DND-41 (cell line): ENCODE measurements at regions not wholly inside any gene's neighbourhood (a gene's known extent, or its start where the extent isn't known, plus 50 kb on each side); places are given as distances from the start of the nearest gene placed in this dataset.

Source experiments
- EZH2 ChIP-seq: IDR thresholded peaks from 3 replicates; pipeline ENCODE4 v1.6.1; 2012; ENCODE audit warnings: borderline replicate concordance, low read depth, mild to moderate bottlenecking, moderate library complexity, low read length, inconsistent platforms; ENCODE audit not compliant: severe bottlenecking
- TF ChIP-seq, protein P1 (sequence below): IDR thresholded peaks from 2 replicates; pipeline ENCODE4 v1.5.1; 2012; ENCODE audit warnings: borderline replicate concordance, low read length, moderate library complexity, mild to moderate bottlenecking; ENCODE audit not compliant: poor library complexity, severe bottlenecking; ENCODE audit errors: extremely low read depth

DNA sequence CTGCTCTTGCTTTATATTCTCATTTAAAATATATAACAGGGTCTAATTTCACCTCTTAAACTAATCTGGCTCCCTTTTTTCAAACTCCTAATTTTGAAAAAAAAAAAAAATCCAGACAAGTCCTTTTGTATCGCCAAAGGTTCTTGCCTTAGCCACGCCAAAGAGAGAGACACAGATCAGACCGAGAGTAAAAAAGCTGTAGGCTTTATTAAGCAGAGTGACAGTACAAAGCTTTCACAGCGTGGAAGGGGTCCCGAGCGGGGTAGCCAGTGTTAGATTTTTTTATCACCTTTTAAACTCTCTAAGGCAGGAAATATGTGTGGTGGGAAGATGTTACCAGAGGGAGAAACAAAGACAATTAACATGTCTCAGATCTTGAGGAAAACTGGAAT, 54.1 kb downstream of the PAGE2 start:
- TF ChIP-seq EZH2, result no peak
- TF ChIP-seq, protein P1, sequence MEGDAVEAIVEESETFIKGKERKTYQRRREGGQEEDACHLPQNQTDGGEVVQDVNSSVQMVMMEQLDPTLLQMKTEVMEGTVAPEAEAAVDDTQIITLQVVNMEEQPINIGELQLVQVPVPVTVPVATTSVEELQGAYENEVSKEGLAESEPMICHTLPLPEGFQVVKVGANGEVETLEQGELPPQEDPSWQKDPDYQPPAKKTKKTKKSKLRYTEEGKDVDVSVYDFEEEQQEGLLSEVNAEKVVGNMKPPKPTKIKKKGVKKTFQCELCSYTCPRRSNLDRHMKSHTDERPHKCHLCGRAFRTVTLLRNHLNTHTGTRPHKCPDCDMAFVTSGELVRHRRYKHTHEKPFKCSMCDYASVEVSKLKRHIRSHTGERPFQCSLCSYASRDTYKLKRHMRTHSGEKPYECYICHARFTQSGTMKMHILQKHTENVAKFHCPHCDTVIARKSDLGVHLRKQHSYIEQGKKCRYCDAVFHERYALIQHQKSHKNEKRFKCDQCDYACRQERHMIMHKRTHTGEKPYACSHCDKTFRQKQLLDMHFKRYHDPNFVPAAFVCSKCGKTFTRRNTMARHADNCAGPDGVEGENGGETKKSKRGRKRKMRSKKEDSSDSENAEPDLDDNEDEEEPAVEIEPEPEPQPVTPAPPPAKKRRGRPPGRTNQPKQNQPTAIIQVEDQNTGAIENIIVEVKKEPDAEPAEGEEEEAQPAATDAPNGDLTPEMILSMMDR, result no peak
